ENCODE measurements at regions not wholly inside any gene's neighbourhood (a gene's known extent, or its start where the extent isn't known, plus 50 kb on each side); places are given as distances from the start of the nearest gene placed in this dataset.

- no peak for TF ChIP-seq SP1 (CRISPR knock-in tag; IDR thresholded peaks at IDR 0.05)
- TF ChIP-seq MYC (IDR thresholded peaks at IDR 0.05; ENCODE audit: low read depth, low read length), result no peak
- TF ChIP-seq MYC (CRISPR knock-in tag; IDR thresholded peaks at IDR 0.05; ENCODE audit: borderline replicate concordance, low read depth), result no peak
- TF ChIP-seq L3MBTL2 (IDR thresholded peaks at IDR 0.05), result 0 out of 2 replicates have a peak, but pooled peaks have one; percentile 40
- peak; percentile 12; the same call in 1 of the 2 replicates for TF ChIP-seq TAF7 (tag; IDR thresholded peaks at IDR 0.05)
- peak; percentile 81 for TF ChIP-seq ZNF766 (CRISPR knock-in tag; conservative IDR thresholded peaks at IDR 0.05)
Measured at GRCh38 chr15:70528270-70528706, 235.1 kb downstream of the UACA start (continued).

- no peak for DNase-seq (ENCODE audit: extremely low read depth in 1 of 4, low spot score in 3 of 4)
- 15% methylated on average over 6 of the region's 6 CpGs for WGBS (ENCODE audit: insufficient coverage, low coverage, missing lambda C conversion rate)
Measured at GRCh38 chr15:70526974-70527325, 236.4 kb downstream of the UACA start.

More at GRCh38 chr15:70526974-70527325, 236.4 kb downstream of the UACA start:
- Histone ChIP-seq H3K9ac (ENCODE audit: insufficient read depth in 1 of 2, low read depth in 2 of 2, low read length in 2 of 2) (no peak overlapping the region), H3K4me3 (no peak overlapping the region), H3K36me3 (ENCODE audit: control insufficient read depth, insufficient read depth, low read length) (no peaks in the 10 kb centered on the region), H3K4me2 (ENCODE audit: insufficient read depth, low read length) (no peak overlapping the region; the same call in 1 of the 2 replicates), H4K20me1 (replicated peaks; ENCODE audit: control insufficient read depth, insufficient read depth, low read length) (0 out of 2 replicates have a peak, but pooled peaks cover 3% of the 10 kb centered on the region), H3K9me3 (replicated peaks; ENCODE audit: control insufficient read depth, insufficient read depth, low read depth, low read length) (no peaks in the 10 kb centered on the region), H3K79me2 (ENCODE audit: control insufficient read depth, insufficient read depth, low read length) (no peaks in the 10 kb centered on the region), H3K27ac (ENCODE audit: extremely low read depth, low read depth, low read length) (no peak overlapping the region), H3K4me1 (replicated peaks in 1 of 2; ENCODE audit: control insufficient read depth in 2 of 2, insufficient read depth in 2 of 2, low read length in 2 of 2) (peaks cover 0 to 3% of the 10 kb centered on the region in 2 experiments; a peak in 1 of 5 replicates), H2AFZ (ENCODE audit: low read depth, low read length) (peak overlapping the region; percentile 19; the same call in 1 of the 2 replicates), H3K9me1 (ENCODE audit: control insufficient read depth, insufficient read depth, low read length) (no peaks in the 10 kb centered on the region), H3K27me3 (ENCODE audit: control insufficient read depth in 2 of 2, insufficient read depth in 2 of 2, low read length in 2 of 2) (peaks cover 2 to 13% of the 10 kb centered on the region in 2 experiments; a peak in 4 of 5 replicates)
- TF ChIP-seq CCAR2 (IDR thresholded peaks at IDR 0.05; ENCODE audit: low read depth, low read length) (no peak), ZNF232 (CRISPR knock-in tag; IDR thresholded peaks at IDR 0.05) (no peak), ILK (tag; IDR thresholded peaks at IDR 0.05; ENCODE audit: borderline replicate concordance, low read depth) (no peak), HDAC1 (IDR thresholded peaks at IDR 0.05) (no peak), FOXO4 (CRISPR knock-in tag; IDR thresholded peaks at IDR 0.05) (no peak), FOS (IDR thresholded peaks at IDR 0.05; ENCODE audit: extremely low read depth, insufficient read length) (no peak), TBP (optimal IDR thresholded peaks at IDR 0.05; ENCODE audit: low read depth, low read length) (no peak), FOSL1 (tag; conservative IDR thresholded peaks at IDR 0.05) (no peak), MCM5 (IDR thresholded peaks at IDR 0.05; ENCODE audit: low read depth) (no peak), TCF7L2 (IDR thresholded peaks at IDR 0.05; ENCODE audit: low read depth, low read length) (no peak), ZFP1 (CRISPR knock-in tag; IDR thresholded peaks at IDR 0.05) (no peak), NFE2L1 (tag; IDR thresholded peaks at IDR 0.05; ENCODE audit: borderline replicate concordance, low read depth) (no peak), ETV6 (IDR thresholded peaks at IDR 0.05; ENCODE audit: borderline replicate concordance in 1 of 2, low read depth in 2 of 2, low read length in 1 of 2) (no peak), ETV6 (CRISPR knock-in tag; IDR thresholded peaks at IDR 0.05; ENCODE audit: borderline replicate concordance) (no peak), DLX4 (CRISPR knock-in tag; IDR thresholded peaks at IDR 0.05) (no peak), HDAC2 (IDR thresholded peaks at IDR 0.05) (no peak)
- no peak for FAIRE-seq
- POLR2A ChIA-PET, result interaction anchor here (0.7 kb wide), 1 partner anchor 840 kb away, joined by 3 read pairs; no protein-coding TSS in a partner anchor
- in situ Hi-C loops (cut with MboI), result no loop called here
- no peak for ATAC-seq
- no TSS peak for BruUV-seq (replicated peaks)
- CTCF ChIA-PET (ENCODE audit: low intra/inter-chr PET ratio), result no interaction called here
- intact Hi-C loops (cut with micrococcal nuclease), result no loop called here
